ENCODE measurements at regions not wholly inside any gene's neighbourhood (a gene's known extent, or its start where the extent isn't known, plus 50 kb on each side); places are given as distances from the start of the nearest gene placed in this dataset.

GRCh38 chr19:29040951-29041350 is 172.0 kb downstream of the UQCRFS1 start:
- ATAC-seq (peak; percentile 95), DNase-seq (ENCODE audit: low spot score) (peak; percentile 55)
- Mint-ChIP-seq H3K4me3 (no peak overlapping the region), H3K36me3 (no peaks in the 10 kb centered on the region), H3K27me3 (ENCODE audit: low read depth) (peaks cover 19% of the 10 kb centered on the region), H3K27ac (peak overlapping the region; percentile 61), H3K9me3 (peaks cover 9% of the 10 kb centered on the region), H3K4me1 (peaks cover 49% of the 10 kb centered on the region)
- POLR2A ChIA-PET: no interaction called here
- CTCF ChIA-PET: interaction anchor here (0.8 to 1.1 kb wide), 2 partner anchors 15 to 222 kb away, joined by 3 read pairs; no protein-coding TSS in a partner anchor
- TF ChIP-seq ZBTB43 (CRISPR knock-in tag; IDR thresholded peaks at IDR 0.05) (no peak), SP1 (CRISPR knock-in tag; conservative IDR thresholded peaks at IDR 0.05) (no peak), ZNF219 (CRISPR knock-in tag; IDR thresholded peaks at IDR 0.05; ENCODE audit: borderline replicate concordance) (no peak), MAX (CRISPR knock-in tag; IDR thresholded peaks at IDR 0.05) (no peak), HMGXB4 (CRISPR knock-in tag; IDR thresholded peaks at IDR 0.05) (no peak), JUN (CRISPR knock-in tag; IDR thresholded peaks at IDR 0.05) (no peak), ATF3 (CRISPR knock-in tag; conservative IDR thresholded peaks at IDR 0.05) (no peak), MXD4 (CRISPR knock-in tag; IDR thresholded peaks at IDR 0.05; ENCODE audit: borderline replicate concordance) (no peak), ZMAT4 (CRISPR knock-in tag; IDR thresholded peaks at IDR 0.05) (no peak), OVOL2 (CRISPR knock-in tag; IDR thresholded peaks at IDR 0.05; ENCODE audit: borderline replicate concordance) (no peak), AFF4 (CRISPR knock-in tag; IDR thresholded peaks at IDR 0.05; ENCODE audit: borderline replicate concordance) (no peak), USF1 (CRISPR knock-in tag; IDR thresholded peaks at IDR 0.05) (no peak), NFE2L1 (CRISPR knock-in tag; IDR thresholded peaks at IDR 0.05) (no peak), MYBL2 (CRISPR knock-in tag; IDR thresholded peaks at IDR 0.05) (no peak), SMAD3 (CRISPR knock-in tag; IDR thresholded peaks at IDR 0.05; ENCODE audit: borderline replicate concordance) (no peak), NR3C1 (CRISPR knock-in tag; conservative IDR thresholded peaks at IDR 0.05; ENCODE audit: low read depth) (no peak), ARID4B (CRISPR knock-in tag; IDR thresholded peaks at IDR 0.05; ENCODE audit: borderline replicate concordance) (no peak), FOXP1 (CRISPR knock-in tag; IDR thresholded peaks at IDR 0.05; ENCODE audit: borderline replicate concordance) (no peak)

Measured in WTC11 (cell line).